ENCODE measurements at regions not wholly inside any gene's neighbourhood (a gene's known extent, or its start where the extent isn't known, plus 50 kb on each side); places are given as distances from the start of the nearest gene placed in this dataset.
"Not testable (repeated sequence)": the region's sequence is repeated elsewhere in the genome, so short reads cannot be mapped to it uniquely, and the experiment has no call there.

- DNase-seq (ENCODE audit: low read depth in 2 of 2): no peak
Measured at GRCh38 chr9:2243666-2244555, 228.8 kb downstream of the SMARCA2 start.

DNA sequence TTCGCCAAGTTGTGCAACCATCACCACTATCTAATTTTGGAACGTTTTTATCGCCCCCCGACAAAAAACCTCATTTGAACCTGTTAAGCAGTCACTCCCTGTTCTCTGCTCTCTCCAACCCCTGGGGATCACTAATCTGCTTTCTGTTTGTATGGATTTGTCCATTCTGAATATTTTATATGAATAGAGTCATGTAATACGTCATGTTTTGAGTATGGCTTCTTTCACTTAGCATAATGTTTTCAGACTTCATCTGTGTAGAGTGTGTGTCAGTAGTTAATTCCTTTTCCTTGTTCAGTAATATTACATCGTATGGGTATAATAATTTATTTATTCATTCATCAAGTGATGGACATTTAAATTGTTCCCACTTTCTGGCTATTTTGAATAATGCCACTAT lies 232.2 kb downstream of the SMARCA2 start:
- no peak for DNase-seq (ENCODE audit: low read depth in 2 of 2)

DNA sequence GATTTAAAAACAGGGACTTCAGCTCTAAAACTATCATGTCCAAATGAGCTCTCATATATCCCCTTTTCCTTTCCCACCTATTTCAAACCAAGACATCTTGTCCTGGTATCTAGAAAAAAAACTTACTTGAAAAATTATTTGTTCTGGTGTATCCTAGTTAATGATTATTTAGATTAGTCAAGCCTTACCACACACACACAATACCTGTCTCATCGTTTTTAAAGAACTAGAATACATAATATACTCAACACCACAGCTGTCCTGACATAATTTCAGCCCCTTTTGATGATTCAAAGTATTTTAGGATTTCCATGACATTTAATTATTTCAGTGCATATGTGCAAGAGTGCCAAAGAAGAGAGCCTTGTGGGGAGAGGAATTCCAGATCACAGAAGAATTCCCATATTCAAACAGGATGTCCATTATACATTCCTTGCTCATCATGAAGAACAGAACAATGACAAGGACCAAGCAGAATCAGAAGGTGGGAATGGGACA lies 233.7 kb downstream of the SMARCA2 start:
- no peak for DNase-seq (ENCODE audit: low read depth in 2 of 2)

- no peak for DNase-seq (ENCODE audit: low read depth in 2 of 2)
Measured at GRCh38 chr9:2253636-2254580, 238.8 kb downstream of the SMARCA2 start.

GRCh38 chr9:2255128-2255527 lies 240.0 kb downstream of the SMARCA2 start:
- DNase-seq (ENCODE audit: low read depth in 2 of 2): no peak

GRCh38 chr9:2257248-2257929 lies 242.2 kb downstream of the SMARCA2 start:
- no peak for DNase-seq (ENCODE audit: low read depth in 2 of 2)

DNA sequence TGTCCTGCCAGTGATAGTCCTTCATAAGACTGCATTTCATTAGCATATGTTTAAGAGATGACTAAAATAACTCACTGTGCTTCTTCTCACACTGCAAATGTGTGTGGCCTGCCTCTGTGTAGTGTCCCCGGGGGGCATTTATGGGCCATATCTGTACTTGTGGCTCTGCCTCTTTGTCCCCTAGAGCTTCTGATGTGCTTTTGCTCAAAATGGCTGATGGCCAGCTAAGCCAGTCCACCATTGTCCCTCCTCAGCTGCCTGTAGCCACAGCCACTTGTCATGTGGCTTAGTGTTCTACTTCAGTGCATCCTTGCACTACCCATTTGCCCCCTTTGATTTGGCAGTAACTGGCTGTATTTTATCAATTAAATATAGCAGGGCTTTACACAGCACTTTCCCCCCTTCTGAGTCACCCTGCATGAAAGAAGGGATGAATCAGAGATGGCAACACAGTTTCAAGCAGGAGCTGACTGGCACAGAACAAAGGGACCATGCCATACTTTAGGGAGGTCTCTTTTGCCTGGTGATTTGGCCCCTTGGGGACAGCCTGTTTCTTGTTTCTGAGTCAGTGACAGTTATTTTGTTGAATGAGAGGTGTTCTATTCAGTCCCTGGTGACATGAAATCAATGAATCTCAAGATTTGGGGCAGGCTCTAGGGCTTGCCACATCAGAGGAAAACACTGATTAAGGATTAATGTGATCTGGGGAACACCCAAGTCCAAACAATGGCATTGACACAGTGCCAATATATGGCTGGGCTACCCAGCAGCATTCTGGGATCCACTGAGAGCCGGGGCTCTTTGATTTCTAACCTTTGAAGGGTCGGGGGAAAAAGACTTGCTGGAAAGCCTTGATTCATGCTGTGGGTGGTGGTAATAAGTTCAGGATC lies 245.5 kb downstream of the SMARCA2 start:
- DNase-seq (ENCODE audit: low read depth in 2 of 2): no peak

- no peak for DNase-seq (ENCODE audit: low read depth in 2 of 2)
Measured at GRCh38 chr9:2261421-2262103, 246.4 kb downstream of the SMARCA2 start.

DNA sequence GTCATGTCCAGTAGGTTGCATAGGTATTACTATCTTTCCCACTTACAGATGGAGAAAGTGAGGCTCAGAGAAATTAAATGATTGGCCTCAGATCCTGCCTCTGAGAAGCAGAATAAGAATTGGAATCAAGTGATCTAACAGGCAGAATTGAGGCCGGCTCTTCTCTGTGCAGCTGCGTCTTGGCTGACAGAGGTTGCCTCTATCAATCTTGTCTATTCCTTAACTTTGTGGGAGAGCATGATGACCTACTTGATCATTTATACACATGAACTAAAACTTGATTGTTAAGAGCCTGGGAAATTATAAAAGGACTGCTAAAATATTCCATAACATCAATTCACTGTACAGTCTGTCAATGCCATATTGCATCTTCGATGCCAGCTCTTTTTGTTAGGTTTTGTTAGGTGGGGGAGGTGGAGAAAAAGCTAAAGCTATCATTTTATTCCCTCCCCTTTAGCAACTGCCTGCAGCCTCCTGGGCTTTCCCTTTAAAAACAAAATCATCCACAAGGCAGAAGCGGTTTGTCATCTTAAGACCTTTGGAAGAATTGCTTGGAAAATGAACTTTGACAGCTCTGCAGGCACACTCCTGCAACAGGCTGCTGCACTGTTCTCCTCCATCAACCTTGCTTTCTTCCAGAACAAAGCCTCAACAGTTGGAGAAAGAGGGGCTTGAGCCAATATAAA lies 247.4 kb downstream of the SMARCA2 start:
- no peak for DNase-seq (ENCODE audit: low read depth in 2 of 2)

DNA sequence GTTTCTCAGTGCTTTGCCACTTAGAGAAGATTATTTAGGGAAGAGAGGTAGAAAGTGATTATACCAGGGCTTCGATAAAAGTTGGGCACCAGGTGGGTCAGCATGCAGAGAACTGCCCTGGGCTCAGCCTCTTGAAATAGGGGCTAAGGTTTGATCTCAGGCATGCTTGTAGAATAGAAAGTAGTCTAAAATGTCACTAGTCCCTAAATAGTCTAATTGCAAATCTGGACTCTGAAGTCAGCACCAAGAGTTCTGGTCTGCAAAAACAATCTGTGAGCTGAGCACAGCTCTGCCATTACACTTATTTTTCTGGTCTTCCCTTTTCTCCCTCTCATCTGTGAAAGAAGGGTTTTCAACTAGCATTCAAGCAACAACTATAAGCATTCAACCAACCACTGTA lies 248.0 kb downstream of the SMARCA2 start:
- no peak for DNase-seq (ENCODE audit: low read depth in 2 of 2)

DNA sequence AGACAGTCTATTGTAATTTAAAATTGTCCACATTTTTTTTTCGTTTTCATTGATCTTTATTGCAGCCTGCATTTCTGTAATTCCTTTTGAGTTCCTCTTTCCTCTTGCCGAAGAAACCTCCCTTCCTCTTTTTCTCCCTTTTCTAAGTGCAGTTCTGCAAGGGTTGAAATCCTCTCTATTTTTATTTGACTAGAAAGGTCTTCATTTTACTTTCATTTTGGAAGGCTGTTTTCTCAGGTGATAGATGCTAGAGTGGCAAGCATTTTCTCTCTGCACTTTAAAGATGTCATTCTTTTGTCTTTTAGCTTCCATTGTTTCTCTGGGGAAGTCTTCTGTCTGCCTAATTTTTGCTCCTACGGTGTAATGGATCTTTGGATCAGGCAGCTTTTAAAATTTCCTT lies 248.5 kb downstream of the SMARCA2 start:
- DNase-seq (ENCODE audit: low read depth in 2 of 2): no peak

DNA sequence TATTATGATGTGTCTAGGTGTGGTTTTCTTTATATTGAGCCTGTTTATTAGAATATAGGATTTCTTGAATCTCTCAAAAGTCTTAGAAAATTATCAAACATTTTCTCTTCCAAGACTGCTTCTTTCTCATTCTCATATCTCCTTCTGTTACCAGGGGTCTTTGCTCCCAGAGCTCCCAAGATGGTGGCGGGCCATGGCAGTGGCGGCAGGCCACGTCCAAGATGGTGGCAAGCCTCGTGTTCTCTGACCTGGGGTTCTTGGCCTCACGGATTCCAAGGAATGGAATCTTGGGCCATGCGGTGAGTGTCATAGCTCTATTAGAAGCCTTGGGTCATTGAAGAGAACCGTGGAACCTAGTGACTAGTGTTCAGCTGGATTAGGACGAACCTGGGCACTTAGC lies 248.9 kb downstream of the SMARCA2 start:
- no peak for DNase-seq (ENCODE audit: low read depth in 2 of 2)

- DNase-seq (ENCODE audit: low read depth in 2 of 2): no peak
Measured at GRCh38 chr9:2267181-2267745, 252.1 kb downstream of the SMARCA2 start.

DNA sequence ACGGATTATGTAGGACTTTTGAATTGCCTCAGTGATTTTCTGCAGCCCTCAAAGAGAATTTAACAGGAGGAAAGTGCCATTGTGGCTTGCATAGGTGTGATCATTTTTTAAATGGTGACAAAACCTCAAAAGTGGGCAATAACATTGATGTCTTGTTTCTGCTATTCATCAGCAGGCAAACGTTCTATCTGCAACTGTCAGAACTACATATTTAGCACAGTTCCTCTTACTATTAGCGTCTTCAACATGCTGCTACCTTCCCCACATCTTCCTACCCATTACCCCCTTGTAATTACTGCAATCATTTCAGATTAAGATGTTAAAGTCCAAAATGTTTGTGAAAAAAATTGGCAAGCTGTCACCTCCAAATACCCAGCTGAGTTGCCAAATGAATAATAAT lies 254.6 kb downstream of the SMARCA2 start:
- DNase-seq (ENCODE audit: low read depth in 2 of 2): no peak

GRCh38 chr9:2270565-2270964 lies 255.4 kb downstream of the SMARCA2 start:
- no peak for DNase-seq (ENCODE audit: low read depth in 2 of 2)

- no peak for DNase-seq (ENCODE audit: low read depth in 2 of 2)
Measured at GRCh38 chr9:2271426-2271825, 256.3 kb downstream of the SMARCA2 start.

GRCh38 chr9:2274762-2275161 lies 259.6 kb downstream of the SMARCA2 start:
- DNase-seq (ENCODE audit: low read depth in 2 of 2): no peak

DNA sequence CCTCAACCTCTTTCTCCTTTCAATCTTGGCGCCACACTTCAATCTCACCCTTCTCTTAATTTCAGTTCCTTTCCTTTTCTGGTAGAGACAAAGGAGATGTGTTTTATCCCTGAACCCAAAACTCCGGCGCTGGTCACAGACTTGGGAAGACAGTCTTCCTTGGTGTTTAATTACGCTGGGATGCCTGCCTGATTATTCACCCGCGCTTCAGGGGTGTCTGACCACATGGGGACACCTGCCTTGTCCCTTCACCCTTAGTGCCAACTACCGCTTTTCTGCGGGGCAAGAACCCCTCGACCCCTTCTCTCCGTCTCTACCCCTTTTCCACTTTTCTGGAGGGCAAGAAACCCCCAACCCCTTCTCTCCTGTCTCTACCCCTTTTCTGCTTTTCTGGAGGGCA lies 261.1 kb downstream of the SMARCA2 start:
- DNase-seq (ENCODE audit: low read depth in 2 of 2): no peak

GRCh38 chr9:2277133-2277532 lies 262.0 kb downstream of the SMARCA2 start:
- not testable (repeated sequence) for DNase-seq (ENCODE audit: low read depth in 2 of 2)

Data from stimulated activated CD4-positive, alpha-beta T cell treated with anti-CD3 and anti-CD28 coated beads, Interleukin-4, amount 100 ng/mL, for 48 hours (primary cell).